IMR-90 (cell line): ENCODE measurements at regions not wholly inside any gene's neighbourhood (a gene's known extent, or its start where the extent isn't known, plus 50 kb on each side); places are given as distances from the start of the nearest gene placed in this dataset.

Source experiments
- ATAC-seq: fragments of 200-7000 bp; cut with Tn5 transposase; 2 replicates; pipeline ENCODE4 v1.9.1; 2020; ENCODE audit warnings: low read depth, mild to moderate bottlenecking, moderate library complexity
- BruUV-seq: library from RNA; stranded (reverse); fragments of 400-500 nt; replicated peaks from 2 replicates; lab custom pipeline; 2021; lab: Mats Ljungman, UMichigan
- CTCF ChIA-PET: fragments of 300-600 bp; formaldehyde crosslinking; extraction: SDS; loops from one replicate; lab custom pipeline; 2021; ENCODE audit warnings: antibody characterized with exemption; lab: Yijun Ruan, JAX
- POLR2A ChIA-PET: fragments of 300-600 bp; sonication (Branson Sonifier 250); formaldehyde crosslinking; loops from one replicate; lab custom pipeline; 2022; ENCODE audit warnings: antibody characterized with exemption; ENCODE audit not compliant: unreplicated experiment; lab: Charles Lee
- DNase-seq: peaks from one replicate; pipeline ENCODE4 v3.0.0; 2013
- H2AFZ ChIP-seq: replicated peaks from 2 replicates; pipeline ENCODE3; 2013; ENCODE audit warnings: low read length, mild to moderate bottlenecking; ENCODE audit not compliant: poor library complexity
- H2AK5ac ChIP-seq: 2 replicates; pipeline ENCODE4 v1.6.1; 2013; ENCODE audit warnings: low read depth, low read length, inconsistent platforms
- H2AK9ac ChIP-seq: replicated peaks from 2 replicates; pipeline ENCODE3; 2013; ENCODE audit warnings: mild to moderate bottlenecking, low read depth, low read length, moderate library complexity; ENCODE audit not compliant: poor library complexity
- H2BK120ac ChIP-seq: 2 replicates; pipeline ENCODE4 v1.6.1; 2013; ENCODE audit warnings: low read depth, low read length, inconsistent platforms
- H2BK15ac ChIP-seq: 3 replicates; pipeline ENCODE4 v1.6.1; 2013; ENCODE audit warnings: low read depth, low read length, inconsistent platforms
- H2BK20ac ChIP-seq: 2 replicates; pipeline ENCODE4 v1.6.1; 2013; ENCODE audit warnings: low read depth, mild to moderate bottlenecking, inconsistent platforms, low read length, moderate library complexity
- H2BK5ac ChIP-seq: 2 replicates; pipeline ENCODE4 v1.6.1; 2013; ENCODE audit warnings: mild to moderate bottlenecking, low read depth, low read length, inconsistent platforms; ENCODE audit not compliant: poor library complexity, severe bottlenecking
- H3K14ac ChIP-seq: replicated peaks from 2 replicates; pipeline ENCODE4 v1.6.1; 2013; ENCODE audit warnings: low read depth, low read length, inconsistent platforms
- H3K18ac ChIP-seq: 2 replicates; pipeline ENCODE4 v1.6.1; 2013; ENCODE audit warnings: low read depth, low read length, control low read depth
- H3K23ac ChIP-seq: 2 replicates; pipeline ENCODE4 v1.6.1; 2013; ENCODE audit warnings: low read depth, low read length, inconsistent platforms
- H3K27ac ChIP-seq: 2 replicates; pipeline ENCODE4 v1.5.1; 2013; ENCODE audit warnings: mild to moderate bottlenecking, control low read depth, low read length; ENCODE audit not compliant: insufficient read depth
- H3K27me3 ChIP-seq: 2 replicates; pipeline ENCODE4 v1.6.1; 2013; ENCODE audit warnings: low read length; ENCODE audit not compliant: control insufficient read depth, insufficient read depth
- H3K36me3 ChIP-seq: 2 replicates; pipeline ENCODE4 v1.6.1; 2013; ENCODE audit warnings: low read length, mixed read lengths; ENCODE audit not compliant: control insufficient read depth, insufficient read depth
- H3K4ac ChIP-seq: 2 replicates; pipeline ENCODE4 v1.6.1; 2013; ENCODE audit warnings: low read depth, low read length, inconsistent platforms
- H3K4me1 ChIP-seq: 2 replicates; pipeline ENCODE4 v1.6.1; 2013; ENCODE audit warnings: low read length, mixed read lengths; ENCODE audit not compliant: control insufficient read depth, insufficient read depth
- H3K4me2 ChIP-seq: 2 replicates; pipeline ENCODE4 v1.6.1; 2013; ENCODE audit warnings: low read depth, mild to moderate bottlenecking, control low read depth, low read length, moderate library complexity
- H3K4me3 ChIP-seq: 2 replicates; pipeline ENCODE4 v1.5.1; 2013; ENCODE audit warnings: low read depth, mild to moderate bottlenecking, control low read depth, low read length, moderate library complexity; ENCODE audit not compliant: insufficient read depth
- H3K56ac ChIP-seq: 2 replicates; pipeline ENCODE4 v1.6.1; 2013; ENCODE audit warnings: low read length, inconsistent platforms; ENCODE audit not compliant: insufficient read depth; ENCODE audit errors: extremely low read depth
- H3K79me1 ChIP-seq, 2 experiments: 2 replicates each; pipeline ENCODE4 v1.6.1; 2013; ENCODE audit warnings: low read length in 2 of 2, inconsistent platforms in 1 of 2, low read depth in 1 of 2
- H3K9ac ChIP-seq: 2 replicates; pipeline ENCODE4 v1.6.1; 2013; ENCODE audit warnings: low read depth, low read length, control low read depth
- H3K9me1 ChIP-seq: 2 replicates; pipeline ENCODE4 v1.6.1; 2013; ENCODE audit warnings: low read length, inconsistent platforms; ENCODE audit not compliant: insufficient read depth
- H3K9me3 ChIP-seq: 2 replicates; pipeline ENCODE4 v1.6.1; 2013; ENCODE audit warnings: low read length; ENCODE audit not compliant: control insufficient read depth, insufficient read depth
- H4K20me1 ChIP-seq: 2 replicates; pipeline ENCODE4 v1.6.1; 2013; ENCODE audit warnings: low read length, inconsistent platforms; ENCODE audit not compliant: insufficient read depth
- H4K5ac ChIP-seq: 2 replicates; pipeline ENCODE4 v1.6.1; 2013; ENCODE audit warnings: mild to moderate bottlenecking, low read depth, low read length, control low read depth
- H4K8ac ChIP-seq, 2 experiments: 2 replicates each; pipeline ENCODE4 v1.6.1; 2013; ENCODE audit warnings: low read depth in 2 of 2, low read length in 2 of 2, control low read depth in 1 of 2, inconsistent platforms in 1 of 2
- H4K91ac ChIP-seq: 2 replicates; pipeline ENCODE4 v1.6.1; 2013; ENCODE audit warnings: low read depth, low read length, inconsistent platforms; ENCODE audit not compliant: insufficient read depth
- BHLHE40 ChIP-seq: fragments of 150-350 bp; IDR thresholded peaks from 2 replicates; pipeline ENCODE4 v1.6.1; 2016; ENCODE audit warnings: mild to moderate bottlenecking, low read depth, low read length
- CHD1 ChIP-seq: IDR thresholded peaks from 2 replicates; pipeline ENCODE4 v1.6.1; 2012; ENCODE audit warnings: low read depth, low read length, improper control_type of control experiment
- ELK1 ChIP-seq: fragments of 150-350 bp; IDR thresholded peaks from 2 replicates; pipeline ENCODE4 v1.6.1; 2016; ENCODE audit warnings: low read depth, mild to moderate bottlenecking, low read length, moderate library complexity, borderline replicate concordance
- MAZ ChIP-seq: IDR thresholded peaks from 2 replicates; pipeline ENCODE4 v1.6.1; 2012; ENCODE audit warnings: low read depth, mild to moderate bottlenecking, low read length, improper control_type of control experiment, moderate library complexity, borderline replicate concordance
- NFE2L2 ChIP-seq: fragments of 150-350 bp; IDR thresholded peaks from 2 replicates; pipeline ENCODE4 v1.6.1; 2016; ENCODE audit warnings: low read depth, mild to moderate bottlenecking, low read length
- POLR2A ChIP-seq: IDR thresholded peaks from 2 replicates; pipeline ENCODE4 v1.6.1; 2012; ENCODE audit warnings: mild to moderate bottlenecking, low read depth, low read length
- RAD21 ChIP-seq: IDR thresholded peaks from 2 replicates; pipeline ENCODE4 v1.6.1; 2012; ENCODE audit warnings: low read length, improper control_type of control experiment
- RCOR1 ChIP-seq: IDR thresholded peaks from 2 replicates; pipeline ENCODE4 v1.6.1; 2012; ENCODE audit warnings: mild to moderate bottlenecking, low read length, improper control_type of control experiment; ENCODE audit not compliant: insufficient replicate concordance
- RFX5 ChIP-seq: IDR thresholded peaks from 2 replicates; pipeline ENCODE4 v1.8.0; 2012; ENCODE audit warnings: low read depth, mild to moderate bottlenecking, low read length, moderate library complexity
- SMC3 ChIP-seq: fragments of 150-350 bp; IDR thresholded peaks from 2 replicates; pipeline ENCODE4 v1.6.1; 2016; ENCODE audit warnings: low read depth, mild to moderate bottlenecking, antibody characterized with exemption, low read length, moderate library complexity
- WGBS, 2 experiments: methylation state at CpG; one replicate each; pipeline versions ENCODE4 v1.1.5 to v1.1.7; 2013; ENCODE audit warnings: missing lambda C conversion rate in 2 of 2; ENCODE audit not compliant: insufficient read length in 1 of 2; ENCODE audit errors: extremely low coverage in 2 of 2; 5-methylcytosine and 5-hydroxymethylcytosine counted together
- dilution Hi-C: fragments of 300-500 bp; cut with HindIII; formaldehyde crosslinking; loops from one replicate; pipeline ENCODE4 v1.14.3; 2018; ENCODE audit warnings: low sequenced_read_pairs; ENCODE audit not compliant: unreplicated experiment
- in situ Hi-C: fragments of 300-500 bp; cut with MboI; formaldehyde crosslinking; loops from 3 replicates; pipeline ENCODE4 v1.14.3; 2019; ENCODE audit warnings: low sequenced_read_pairs, inconsistent platforms, mixed read lengths
- intact Hi-C: fragments of 100-400 bp; cut with micrococcal nuclease; formaldehyde crosslinking; loops from 2 replicates; pipeline ENCODE4 v1.10.0; 2022
- TF ChIP-seq, protein P1 (sequence below): fragments of 150-350 bp; IDR thresholded peaks from 2 replicates; pipeline ENCODE4 v1.6.1; 2017; ENCODE audit warnings: mild to moderate bottlenecking, antibody characterized with exemption, low read length, low read depth
- TF ChIP-seq, protein P2 (sequence below): conservative IDR thresholded peaks from 2 replicates; pipeline ENCODE4 v1.5.1; 2012; ENCODE audit warnings: mild to moderate bottlenecking, low read depth, low read length, improper control_type of control experiment

GRCh38 chr3:117192888-117193287 is 483.3 kb downstream of the TUSC7 start:
- no peak overlapping the region for H3K4me2 ChIP-seq
- H4K91ac ChIP-seq, result no peak overlapping the region
- H2BK5ac ChIP-seq, result no peak overlapping the region
- H4K20me1 ChIP-seq, result no peaks in the 10 kb centered on the region
- in situ Hi-C loops (no loop called here), dilution Hi-C loops (no loop called here), intact Hi-C loops (no loop called here)
- no peak for ATAC-seq
- no peaks in the 10 kb centered on the region for H3K79me1 ChIP-seq
- H3K36me3 ChIP-seq, result no peaks in the 10 kb centered on the region
- CTCF ChIA-PET, result interaction anchor here (0.7 kb wide), 1 partner anchor 14 kb away, joined by 3 read pairs; no protein-coding TSS in a partner anchor
- H3K23ac ChIP-seq, result no peak overlapping the region
- POLR2A ChIA-PET, result no interaction called here
- H3K27ac ChIP-seq, result no peak overlapping the region
- no peak for DNase-seq
- no peak overlapping the region for H2BK120ac ChIP-seq
- H2AK5ac ChIP-seq, result no peak overlapping the region
- H3K27me3 ChIP-seq, result no peaks in the 10 kb centered on the region
- no peak overlapping the region for H2AK9ac ChIP-seq
- no peak overlapping the region for H2BK15ac ChIP-seq
- H4K8ac ChIP-seq, result no peak overlapping the region
- no peak overlapping the region for H3K4me3 ChIP-seq
- no TSS peak for BruUV-seq
- WGBS, 2 experiments, result no CpG with 5 or more reads among the region's 8 CpGs
- H3K4me1 ChIP-seq, result no peaks in the 10 kb centered on the region
- H3K56ac ChIP-seq, result no peak overlapping the region
- no peak overlapping the region for H2AFZ ChIP-seq
- no peak overlapping the region for H3K9ac ChIP-seq
- H3K9me3 ChIP-seq, result no peaks in the 10 kb centered on the region
- TF ChIP-seq RCOR1, result no peak
- no peak for TF ChIP-seq MAZ
- TF ChIP-seq CHD1, result no peak
- TF ChIP-seq ELK1, result no peak
- TF ChIP-seq NFE2L2, result no peak
- TF ChIP-seq BHLHE40, result no peak
- TF ChIP-seq, protein P1, sequence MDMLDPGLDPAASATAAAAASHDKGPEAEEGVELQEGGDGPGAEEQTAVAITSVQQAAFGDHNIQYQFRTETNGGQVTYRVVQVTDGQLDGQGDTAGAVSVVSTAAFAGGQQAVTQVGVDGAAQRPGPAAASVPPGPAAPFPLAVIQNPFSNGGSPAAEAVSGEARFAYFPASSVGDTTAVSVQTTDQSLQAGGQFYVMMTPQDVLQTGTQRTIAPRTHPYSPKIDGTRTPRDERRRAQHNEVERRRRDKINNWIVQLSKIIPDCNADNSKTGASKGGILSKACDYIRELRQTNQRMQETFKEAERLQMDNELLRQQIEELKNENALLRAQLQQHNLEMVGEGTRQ, result no peak
- TF ChIP-seq RAD21, result no peak
- no peak for TF ChIP-seq RFX5
- no peak for TF ChIP-seq POLR2A
- TF ChIP-seq, protein P2, sequence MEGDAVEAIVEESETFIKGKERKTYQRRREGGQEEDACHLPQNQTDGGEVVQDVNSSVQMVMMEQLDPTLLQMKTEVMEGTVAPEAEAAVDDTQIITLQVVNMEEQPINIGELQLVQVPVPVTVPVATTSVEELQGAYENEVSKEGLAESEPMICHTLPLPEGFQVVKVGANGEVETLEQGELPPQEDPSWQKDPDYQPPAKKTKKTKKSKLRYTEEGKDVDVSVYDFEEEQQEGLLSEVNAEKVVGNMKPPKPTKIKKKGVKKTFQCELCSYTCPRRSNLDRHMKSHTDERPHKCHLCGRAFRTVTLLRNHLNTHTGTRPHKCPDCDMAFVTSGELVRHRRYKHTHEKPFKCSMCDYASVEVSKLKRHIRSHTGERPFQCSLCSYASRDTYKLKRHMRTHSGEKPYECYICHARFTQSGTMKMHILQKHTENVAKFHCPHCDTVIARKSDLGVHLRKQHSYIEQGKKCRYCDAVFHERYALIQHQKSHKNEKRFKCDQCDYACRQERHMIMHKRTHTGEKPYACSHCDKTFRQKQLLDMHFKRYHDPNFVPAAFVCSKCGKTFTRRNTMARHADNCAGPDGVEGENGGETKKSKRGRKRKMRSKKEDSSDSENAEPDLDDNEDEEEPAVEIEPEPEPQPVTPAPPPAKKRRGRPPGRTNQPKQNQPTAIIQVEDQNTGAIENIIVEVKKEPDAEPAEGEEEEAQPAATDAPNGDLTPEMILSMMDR, result no peak
- no peak for TF ChIP-seq SMC3
- no peaks in the 10 kb centered on the region for H3K9me1 ChIP-seq
- no peak overlapping the region for H4K5ac ChIP-seq
- no peak overlapping the region for H3K4ac ChIP-seq
- H2BK20ac ChIP-seq, result no peak overlapping the region
- H3K18ac ChIP-seq, result no peak overlapping the region
- no peak overlapping the region for H3K14ac ChIP-seq
